Smooth muscle cell (in vitro differentiated cells): ENCODE measurements at regions not wholly inside any gene's neighbourhood (a gene's known extent, or its start where the extent isn't known, plus 50 kb on each side); places are given as distances from the start of the nearest gene placed in this dataset.
"Not testable (repeated sequence)": the region's sequence is repeated elsewhere in the genome, so short reads cannot be mapped to it uniquely, and the experiment has no call there.

ENCODE experiments used
- DNase-seq: peaks from one replicate; lab custom pipeline; 2025; ENCODE audit not compliant: unreplicated experiment; lab: John Stamatoyannopoulos, UW
- H2AFZ ChIP-seq: fragments of 200-600 bp; sonication (generic); 2 replicates; pipeline ENCODE4 v1.6.0; 2016; ENCODE audit warnings: antibody characterized with exemption, low read depth, mild to moderate bottlenecking
- H3F3A ChIP-seq: fragments of 200-600 bp; sonication (generic); 2 replicates; pipeline ENCODE4 v1.6.0; 2017; ENCODE audit warnings: antibody characterized with exemption, low read depth
- H3K27ac ChIP-seq: fragments of 200-600 bp; sonication (generic); 2 replicates; pipeline ENCODE4 v1.5.1; 2016; ENCODE audit warnings: low read depth, mild to moderate bottlenecking
- H3K27me3 ChIP-seq: fragments of 200-600 bp; sonication (generic); 2 replicates; pipeline ENCODE4 v1.6.1; 2016; ENCODE audit warnings: low read depth, mild to moderate bottlenecking
- H3K36me3 ChIP-seq: fragments of 200-600 bp; sonication (generic); 2 replicates; pipeline ENCODE4 v1.5.1; 2016; ENCODE audit warnings: low read depth
- H3K4me1 ChIP-seq: fragments of 200-600 bp; sonication (generic); 2 replicates; pipeline ENCODE4 v1.5.1; 2016; ENCODE audit warnings: low read depth
- H3K4me2 ChIP-seq: fragments of 200-600 bp; sonication (generic); 2 replicates; pipeline ENCODE4 v1.6.0; 2016; ENCODE audit warnings: mild to moderate bottlenecking
- H3K4me3 ChIP-seq: fragments of 200-600 bp; sonication (generic); 2 replicates; pipeline ENCODE4 v1.5.1; 2016; ENCODE audit warnings: mild to moderate bottlenecking
- H3K79me2 ChIP-seq: fragments of 200-600 bp; sonication (generic); 2 replicates; pipeline ENCODE4 v1.6.0; 2016; ENCODE audit warnings: low read depth, mild to moderate bottlenecking
- H3K9ac ChIP-seq: fragments of 200-600 bp; sonication (generic); 2 replicates; pipeline ENCODE4 v1.6.0; 2016; ENCODE audit warnings: low read depth
- H3K9me3 ChIP-seq: fragments of 200-600 bp; sonication (generic); replicated peaks from 2 replicates; pipeline ENCODE4 v1.5.1; 2016; ENCODE audit warnings: low read depth
- H4K20me1 ChIP-seq: fragments of 200-600 bp; sonication (generic); 2 replicates; pipeline ENCODE4 v1.6.0; 2016; ENCODE audit warnings: low read depth
- WGBS: methylation state at CpG from one replicate; pipeline ENCODE4 v1.1.7; 2016; ENCODE audit warnings: low lambda C conversion rate; 5-methylcytosine and 5-hydroxymethylcytosine counted together
- TF ChIP-seq, protein P1 (sequence below): fragments of 200-600 bp; sonication (generic); IDR thresholded peaks from 2 replicates; pipeline ENCODE4 v1.5.1; 2017; ENCODE audit warnings: borderline replicate concordance, mild to moderate bottlenecking, antibody characterized with exemption; ENCODE audit not compliant: insufficient read depth, poor library complexity, severe bottlenecking

DNA sequence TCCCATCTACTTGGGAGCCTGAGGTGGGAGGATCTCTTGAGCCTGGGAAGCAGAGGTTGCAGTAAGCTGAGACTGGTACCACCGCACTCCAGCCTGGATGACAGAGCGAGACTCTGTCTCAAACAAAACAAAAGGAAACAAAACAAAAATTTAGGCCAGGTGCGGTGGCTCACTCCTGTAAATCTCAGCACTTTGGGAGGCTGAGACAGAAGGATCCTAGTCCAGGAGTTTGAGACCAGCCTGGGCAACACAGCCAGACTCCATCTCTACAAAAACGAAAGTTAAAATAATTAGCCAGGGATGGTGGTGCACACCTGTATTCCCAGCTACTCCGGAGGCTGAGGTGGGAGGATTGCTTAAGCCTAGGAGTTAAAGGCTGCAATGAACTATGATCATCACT lies 183.2 kb upstream of the ZNF217 start:
- no peaks in the 10 kb centered on the region for H4K20me1 ChIP-seq
- no peaks in the 10 kb centered on the region for H3K36me3 ChIP-seq
- no peak overlapping the region for H2AFZ ChIP-seq
- peaks cover 6% of the 10 kb centered on the region for H3F3A ChIP-seq
- H3K4me1 ChIP-seq, result peaks cover 5% of the 10 kb centered on the region
- TF ChIP-seq, protein P1, sequence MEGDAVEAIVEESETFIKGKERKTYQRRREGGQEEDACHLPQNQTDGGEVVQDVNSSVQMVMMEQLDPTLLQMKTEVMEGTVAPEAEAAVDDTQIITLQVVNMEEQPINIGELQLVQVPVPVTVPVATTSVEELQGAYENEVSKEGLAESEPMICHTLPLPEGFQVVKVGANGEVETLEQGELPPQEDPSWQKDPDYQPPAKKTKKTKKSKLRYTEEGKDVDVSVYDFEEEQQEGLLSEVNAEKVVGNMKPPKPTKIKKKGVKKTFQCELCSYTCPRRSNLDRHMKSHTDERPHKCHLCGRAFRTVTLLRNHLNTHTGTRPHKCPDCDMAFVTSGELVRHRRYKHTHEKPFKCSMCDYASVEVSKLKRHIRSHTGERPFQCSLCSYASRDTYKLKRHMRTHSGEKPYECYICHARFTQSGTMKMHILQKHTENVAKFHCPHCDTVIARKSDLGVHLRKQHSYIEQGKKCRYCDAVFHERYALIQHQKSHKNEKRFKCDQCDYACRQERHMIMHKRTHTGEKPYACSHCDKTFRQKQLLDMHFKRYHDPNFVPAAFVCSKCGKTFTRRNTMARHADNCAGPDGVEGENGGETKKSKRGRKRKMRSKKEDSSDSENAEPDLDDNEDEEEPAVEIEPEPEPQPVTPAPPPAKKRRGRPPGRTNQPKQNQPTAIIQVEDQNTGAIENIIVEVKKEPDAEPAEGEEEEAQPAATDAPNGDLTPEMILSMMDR, result no peak
- no peak overlapping the region for H3K9ac ChIP-seq
- H3K4me2 ChIP-seq, result no peak overlapping the region
- H3K4me3 ChIP-seq, result no peak overlapping the region
- H3K9me3 ChIP-seq, result no peaks in the 10 kb centered on the region
- no peak for DNase-seq
- no peaks in the 10 kb centered on the region for H3K27me3 ChIP-seq
- no peak overlapping the region for H3K27ac ChIP-seq
- WGBS, result 95% methylated on average over 5 of the region's 5 CpGs
- no peaks in the 10 kb centered on the region for H3K79me2 ChIP-seq

DNA sequence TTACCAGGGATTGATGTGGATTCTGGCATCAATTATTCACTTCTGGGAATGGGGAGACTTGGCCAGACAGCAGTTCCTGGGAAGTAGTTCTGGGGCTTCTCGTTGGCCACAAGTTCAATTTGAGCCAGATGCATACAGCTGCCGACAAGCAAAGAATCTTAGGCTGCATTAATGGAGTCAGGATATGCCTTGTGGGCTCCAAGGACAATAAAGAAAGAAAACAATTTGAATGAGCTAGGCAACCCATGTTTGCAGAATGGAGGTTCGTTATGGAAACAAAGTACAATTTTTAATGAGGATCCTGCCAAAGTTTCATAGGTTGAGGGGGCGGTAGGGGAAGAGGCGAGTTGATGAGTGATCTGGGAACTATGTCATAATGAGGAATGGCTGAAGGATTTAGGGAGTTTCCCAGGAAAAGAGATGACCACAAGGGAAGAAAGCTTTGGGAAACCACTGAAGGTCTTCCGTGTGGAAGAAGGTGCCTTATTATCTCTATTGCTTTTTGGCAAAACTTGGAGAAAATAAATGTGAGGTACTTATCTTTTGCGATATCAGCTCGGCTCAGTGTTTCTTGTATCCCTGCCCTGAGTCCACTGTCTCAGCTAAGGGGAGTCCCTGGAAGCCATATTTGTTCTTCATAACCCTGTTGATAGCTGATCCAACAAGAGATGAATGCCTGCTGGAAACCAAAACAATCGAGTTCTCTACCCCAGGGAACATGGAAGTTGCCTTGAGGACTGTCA lies 181.0 kb upstream of the ZNF217 start:
- H3K36me3 ChIP-seq, result no peaks in the 10 kb centered on the region
- H4K20me1 ChIP-seq, result no peaks in the 10 kb centered on the region
- peak overlapping the region; percentile 99 for H3K27ac ChIP-seq
- TF ChIP-seq, protein P1, result no peak
- H3K4me3 ChIP-seq, result no peak overlapping the region
- no peaks in the 10 kb centered on the region for H3K79me2 ChIP-seq
- no peaks in the 10 kb centered on the region for H3K9me3 ChIP-seq
- peak overlapping the region; percentile 74 for H3K4me2 ChIP-seq
- WGBS, result 49% methylated on average over 9 of the region's 9 CpGs
- H3K9ac ChIP-seq, result peak overlapping the region; percentile 96
- H3F3A ChIP-seq, result peaks cover 6% of the 10 kb centered on the region
- peaks cover 5% of the 10 kb centered on the region for H3K4me1 ChIP-seq
- no peak for DNase-seq
- H2AFZ ChIP-seq, result no peak overlapping the region
- no peaks in the 10 kb centered on the region for H3K27me3 ChIP-seq

DNA sequence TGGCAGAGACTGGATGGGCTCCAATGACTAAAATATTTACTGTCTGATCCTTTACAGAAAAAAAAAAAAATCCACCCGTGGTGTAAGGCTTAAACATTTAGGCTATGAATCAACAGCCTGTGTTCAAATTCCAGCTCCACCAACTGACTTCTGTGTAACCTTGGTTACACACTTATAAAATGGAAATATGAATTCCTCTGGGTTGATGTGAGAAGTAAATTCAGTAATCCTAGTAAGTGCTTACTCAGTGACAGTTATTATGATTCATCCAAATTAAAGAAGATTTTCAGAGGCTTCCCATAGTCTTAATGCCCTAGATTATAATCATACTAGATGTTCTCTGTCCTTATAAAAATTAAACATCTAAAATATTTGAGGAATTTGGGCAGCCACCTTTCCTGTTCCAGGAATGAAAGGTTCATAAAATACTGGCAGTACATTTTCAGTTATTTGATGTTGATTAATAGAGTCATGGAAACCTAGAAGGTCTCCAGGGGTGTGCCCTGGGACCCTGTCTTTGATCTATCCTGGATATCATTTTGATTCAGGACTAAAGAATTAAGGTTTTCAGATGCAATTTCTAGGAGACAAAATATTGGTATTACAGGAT lies 180.3 kb upstream of the ZNF217 start:
- Histone ChIP-seq H4K20me1 (no peaks in the 10 kb centered on the region), H3K27ac (peak overlapping the region; percentile 99), H3K4me3 (no peak overlapping the region), H3K27me3 (no peaks in the 10 kb centered on the region), H3K79me2 (no peaks in the 10 kb centered on the region), H3K9me3 (no peaks in the 10 kb centered on the region), H3K4me2 (peak overlapping the region; percentile 74), H3K9ac (peak overlapping the region; percentile 96), H3F3A (peaks cover 6% of the 10 kb centered on the region), H3K36me3 (no peaks in the 10 kb centered on the region), H2AFZ (no peak overlapping the region), H3K4me1 (peaks cover 10% of the 10 kb centered on the region)
- TF ChIP-seq, protein P1, result no peak
- 3% methylated on average over 1 of the region's 1 CpG for WGBS
- no peak for DNase-seq

DNA sequence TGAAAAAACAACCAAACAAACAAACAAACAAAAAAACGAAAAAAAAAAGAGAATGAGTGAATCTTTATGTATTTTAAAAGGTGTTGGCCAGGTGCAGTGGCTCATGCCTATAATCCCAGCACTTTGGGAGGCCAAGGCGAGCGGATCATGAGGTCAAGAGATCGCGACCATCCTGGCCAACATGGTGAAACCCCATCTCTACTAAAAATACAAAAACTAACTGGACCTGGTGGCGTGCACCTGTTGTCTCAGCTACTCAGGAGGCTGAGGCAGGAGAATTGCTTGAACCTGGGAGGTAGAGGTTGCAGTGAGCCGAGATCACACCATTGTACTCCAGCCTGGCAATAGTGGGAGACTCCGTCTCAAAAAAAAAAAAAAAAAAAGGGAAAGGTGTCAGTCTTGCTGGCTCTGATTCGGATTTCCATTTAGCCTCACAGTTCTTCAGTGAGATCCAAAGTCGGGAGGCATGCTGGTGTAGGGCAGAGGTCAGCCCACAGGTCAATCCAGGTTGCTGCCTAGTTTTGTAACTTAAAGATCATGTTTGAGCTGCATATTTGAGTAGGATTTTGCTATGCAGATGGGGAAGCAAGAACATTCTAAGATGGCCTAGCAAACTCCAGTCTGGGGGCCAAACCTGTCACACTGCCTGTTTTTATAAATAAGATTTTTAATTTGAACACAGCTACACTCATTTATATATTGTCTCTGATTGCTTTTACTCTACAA lies 179.6 kb upstream of the ZNF217 start:
- H2AFZ ChIP-seq, H3K4me3 ChIP-seq, DNase-seq, H3K79me2 ChIP-seq, H3K27me3 ChIP-seq, H3F3A ChIP-seq, H4K20me1 ChIP-seq, H3K36me3 ChIP-seq, H3K9me3 ChIP-seq: not testable (repeated sequence)
- H3K4me1 ChIP-seq, result peaks cover 16% of the 10 kb centered on the region
- peak overlapping the region; percentile 99 for H3K27ac ChIP-seq
- peak overlapping the region; percentile 70 for H3K9ac ChIP-seq
- H3K4me2 ChIP-seq, result peak overlapping the region; percentile 66
- WGBS, result 91% methylated on average over 10 of the region's 10 CpGs
